ENCODE measurements at regions not wholly inside any gene's neighbourhood (a gene's known extent, or its start where the extent isn't known, plus 50 kb on each side); places are given as distances from the start of the nearest gene placed in this dataset.

DNA sequence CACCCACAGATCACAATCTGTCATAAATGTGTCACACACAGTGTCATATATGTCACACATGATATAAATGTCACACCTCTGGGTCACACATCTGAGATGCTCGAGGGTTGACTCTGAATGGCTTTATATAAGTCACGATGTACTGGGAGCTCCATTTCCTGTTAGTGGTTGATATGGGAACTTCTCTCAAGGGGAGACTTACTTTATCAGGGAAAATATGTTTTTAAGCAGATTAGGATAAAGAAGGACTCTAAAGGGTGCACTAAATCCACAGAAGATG, 83.9 kb upstream of the MEF2A start:
- TF ChIP-seq, protein P1, sequence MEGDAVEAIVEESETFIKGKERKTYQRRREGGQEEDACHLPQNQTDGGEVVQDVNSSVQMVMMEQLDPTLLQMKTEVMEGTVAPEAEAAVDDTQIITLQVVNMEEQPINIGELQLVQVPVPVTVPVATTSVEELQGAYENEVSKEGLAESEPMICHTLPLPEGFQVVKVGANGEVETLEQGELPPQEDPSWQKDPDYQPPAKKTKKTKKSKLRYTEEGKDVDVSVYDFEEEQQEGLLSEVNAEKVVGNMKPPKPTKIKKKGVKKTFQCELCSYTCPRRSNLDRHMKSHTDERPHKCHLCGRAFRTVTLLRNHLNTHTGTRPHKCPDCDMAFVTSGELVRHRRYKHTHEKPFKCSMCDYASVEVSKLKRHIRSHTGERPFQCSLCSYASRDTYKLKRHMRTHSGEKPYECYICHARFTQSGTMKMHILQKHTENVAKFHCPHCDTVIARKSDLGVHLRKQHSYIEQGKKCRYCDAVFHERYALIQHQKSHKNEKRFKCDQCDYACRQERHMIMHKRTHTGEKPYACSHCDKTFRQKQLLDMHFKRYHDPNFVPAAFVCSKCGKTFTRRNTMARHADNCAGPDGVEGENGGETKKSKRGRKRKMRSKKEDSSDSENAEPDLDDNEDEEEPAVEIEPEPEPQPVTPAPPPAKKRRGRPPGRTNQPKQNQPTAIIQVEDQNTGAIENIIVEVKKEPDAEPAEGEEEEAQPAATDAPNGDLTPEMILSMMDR (IDR thresholded peaks at IDR 0.05; ENCODE audit: poor library complexity): no peak
- TF ChIP-seq EZH2phosphoT487 (IDR thresholded peaks at IDR 0.05; ENCODE audit: low read depth, severe bottlenecking, unreplicated experiment) (no peak), EZH2 (IDR thresholded peaks at IDR 0.05; ENCODE audit: borderline replicate concordance) (no peak)
